ENCODE measurements at regions not wholly inside any gene's neighbourhood (a gene's known extent, or its start where the extent isn't known, plus 50 kb on each side); places are given as distances from the start of the nearest gene placed in this dataset.

- ATAC-seq (ENCODE audit: low read depth), result no peak
- H3K27me3 ChIP-seq (ENCODE audit: insufficient read depth, poor library complexity, severe bottlenecking), result no peaks in the 10 kb centered on the region
- no peak overlapping the region for H3K4me3 ChIP-seq (ENCODE audit: severe bottlenecking)
- H3K27ac ChIP-seq (ENCODE audit: poor library complexity, severe bottlenecking), result no peak overlapping the region
- no peak for DNase-seq (ENCODE audit: low spot score)
- TF ChIP-seq CTCF (IDR thresholded peaks at IDR 0.05; ENCODE audit: poor library complexity, severe bottlenecking), result no peak
- H3K36me3 ChIP-seq (ENCODE audit: low read depth), result no peaks in the 10 kb centered on the region
- H3K9me3 ChIP-seq (ENCODE audit: severe bottlenecking), result no peaks in the 10 kb centered on the region
- no peaks in the 10 kb centered on the region for H3K4me1 ChIP-seq (ENCODE audit: insufficient read depth, poor library complexity, severe bottlenecking)
Observed at GRCh38 chr2:164073101-164074074, 337.6 kb upstream of the FIGN start.

GRCh38 chr2:164069540-164069939 is 333.7 kb upstream of the FIGN start:
- no peaks in the 10 kb centered on the region for H3K4me1 ChIP-seq (ENCODE audit: insufficient read depth, poor library complexity, severe bottlenecking)
- DNase-seq (ENCODE audit: low spot score), result no peak
- H3K27ac ChIP-seq (ENCODE audit: poor library complexity, severe bottlenecking), result no peak overlapping the region
- H3K9me3 ChIP-seq (ENCODE audit: severe bottlenecking), result no peaks in the 10 kb centered on the region
- no peaks in the 10 kb centered on the region for H3K36me3 ChIP-seq (ENCODE audit: low read depth)
- H3K4me3 ChIP-seq (ENCODE audit: severe bottlenecking), result no peak overlapping the region
- no peaks in the 10 kb centered on the region for H3K27me3 ChIP-seq (ENCODE audit: insufficient read depth, poor library complexity, severe bottlenecking)
- no peak for TF ChIP-seq CTCF (IDR thresholded peaks at IDR 0.05; ENCODE audit: poor library complexity, severe bottlenecking)
- no peak for ATAC-seq (ENCODE audit: low read depth)

GRCh38 chr2:164068063-164068462 is 332.3 kb upstream of the FIGN start:
- no peak overlapping the region for H3K27ac ChIP-seq (ENCODE audit: poor library complexity, severe bottlenecking)
- H3K9me3 ChIP-seq (ENCODE audit: severe bottlenecking), result no peaks in the 10 kb centered on the region
- H3K36me3 ChIP-seq (ENCODE audit: low read depth), result no peaks in the 10 kb centered on the region
- TF ChIP-seq CTCF (IDR thresholded peaks at IDR 0.05; ENCODE audit: poor library complexity, severe bottlenecking), result no peak
- ATAC-seq (ENCODE audit: low read depth), result no peak
- H3K27me3 ChIP-seq (ENCODE audit: insufficient read depth, poor library complexity, severe bottlenecking), result no peaks in the 10 kb centered on the region
- H3K4me3 ChIP-seq (ENCODE audit: severe bottlenecking), result no peak overlapping the region
- DNase-seq (ENCODE audit: low spot score), result no peak
- no peaks in the 10 kb centered on the region for H3K4me1 ChIP-seq (ENCODE audit: insufficient read depth, poor library complexity, severe bottlenecking)

- Histone ChIP-seq H3K27me3 (ENCODE audit: insufficient read depth, poor library complexity, severe bottlenecking) (no peaks in the 10 kb centered on the region), H3K4me1 (ENCODE audit: insufficient read depth, poor library complexity, severe bottlenecking) (no peaks in the 10 kb centered on the region), H3K4me3 (ENCODE audit: severe bottlenecking) (no peak overlapping the region), H3K9me3 (ENCODE audit: severe bottlenecking) (no peaks in the 10 kb centered on the region), H3K27ac (ENCODE audit: poor library complexity, severe bottlenecking) (no peak overlapping the region), H3K36me3 (ENCODE audit: low read depth) (no peaks in the 10 kb centered on the region)
- no peak for ATAC-seq (ENCODE audit: low read depth)
- TF ChIP-seq CTCF (IDR thresholded peaks at IDR 0.05; ENCODE audit: poor library complexity, severe bottlenecking), result no peak
- no peak for DNase-seq (ENCODE audit: low spot score)
Observed at GRCh38 chr2:164066095-164066494, 330.3 kb upstream of the FIGN start.

- Histone ChIP-seq H3K9me3 (ENCODE audit: severe bottlenecking) (no peaks in the 10 kb centered on the region), H3K27me3 (ENCODE audit: insufficient read depth, poor library complexity, severe bottlenecking) (no peaks in the 10 kb centered on the region), H3K27ac (ENCODE audit: poor library complexity, severe bottlenecking) (no peak overlapping the region), H3K4me3 (ENCODE audit: severe bottlenecking) (no peak overlapping the region), H3K36me3 (ENCODE audit: low read depth) (no peaks in the 10 kb centered on the region), H3K4me1 (ENCODE audit: insufficient read depth, poor library complexity, severe bottlenecking) (no peaks in the 10 kb centered on the region)
- ATAC-seq (ENCODE audit: low read depth), result no peak
- DNase-seq (ENCODE audit: low spot score), result no peak
- no peak for TF ChIP-seq CTCF (IDR thresholded peaks at IDR 0.05; ENCODE audit: poor library complexity, severe bottlenecking)
Observed at GRCh38 chr2:164065038-164065437, 329.2 kb upstream of the FIGN start.
